ENCODE measurements at regions not wholly inside any gene's neighbourhood (a gene's known extent, or its start where the extent isn't known, plus 50 kb on each side); places are given as distances from the start of the nearest gene placed in this dataset.

- ChIA-PET CTCF (interaction anchor here (0.9 kb wide), 1 partner anchor 9 kb away, joined by 3 read pairs; no protein-coding TSS in a partner anchor), POLR2A (no interaction called here)
- Histone ChIP-seq H3K36me3 (ENCODE audit: control insufficient read depth, insufficient read depth, low read length) (no peaks in the 10 kb centered on the region), H3K27me3 (ENCODE audit: control insufficient read depth, insufficient read depth, low read length) (no peaks in the 10 kb centered on the region), H3K4me3 (ENCODE audit: low read depth, low read length) (no peak overlapping the region)
- DNase-seq (ENCODE audit: low read depth): no peak
- no peak for TF ChIP-seq CTCF (IDR thresholded peaks at IDR 0.05; ENCODE audit: insufficient read depth, low read depth, low read length)
These were observed 556.3 kb downstream of the NUP35 start for GRCh38 chr2:183680573-183680972.

- ChIA-PET POLR2A (no interaction called here), CTCF (no interaction called here)
- H3K4me3 ChIP-seq (ENCODE audit: low read depth, low read length): no peak overlapping the region
These were observed 560.4 kb downstream of the NUP35 start for GRCh38 chr2:183684686-183685085.

GRCh38 chr2:183696028-183696427 is 571.8 kb downstream of the NUP35 start:
- no peak for DNase-seq (ENCODE audit: low read depth)
- POLR2A ChIA-PET: no interaction called here
- no peaks in the 10 kb centered on the region for H3K27me3 ChIP-seq (ENCODE audit: control insufficient read depth, insufficient read depth, low read length)
- no peaks in the 10 kb centered on the region for H3K36me3 ChIP-seq (ENCODE audit: control insufficient read depth, insufficient read depth, low read length)
- no peak for TF ChIP-seq CTCF (IDR thresholded peaks at IDR 0.05; ENCODE audit: insufficient read depth, low read depth, low read length)
- no peak overlapping the region for H3K4me3 ChIP-seq (ENCODE audit: low read depth, low read length)
- CTCF ChIA-PET: no interaction called here

More at GRCh38 chr2:183684686-183685085, 560.4 kb downstream of the NUP35 start:
- no peak for DNase-seq (ENCODE audit: low read depth)
- TF ChIP-seq CTCF (IDR thresholded peaks at IDR 0.05; ENCODE audit: insufficient read depth, low read depth, low read length): no peak
- Histone ChIP-seq H3K27me3 (ENCODE audit: control insufficient read depth, insufficient read depth, low read length) (no peaks in the 10 kb centered on the region), H3K36me3 (ENCODE audit: control insufficient read depth, insufficient read depth, low read length) (no peaks in the 10 kb centered on the region)

GRCh38 chr2:183709829-183710228 is 585.6 kb downstream of the NUP35 start:
- no peak for DNase-seq (ENCODE audit: low read depth)
- CTCF ChIA-PET: no interaction called here
- Histone ChIP-seq H3K27me3 (ENCODE audit: control insufficient read depth, insufficient read depth, low read length) (no peaks in the 10 kb centered on the region), H3K36me3 (ENCODE audit: control insufficient read depth, insufficient read depth, low read length) (no peaks in the 10 kb centered on the region), H3K4me3 (ENCODE audit: low read depth, low read length) (no peak overlapping the region)
- TF ChIP-seq CTCF (IDR thresholded peaks at IDR 0.05; ENCODE audit: insufficient read depth, low read depth, low read length): no peak
- POLR2A ChIA-PET: no interaction called here

- DNase-seq (ENCODE audit: low read depth): no peak
- ChIA-PET POLR2A (no interaction called here), CTCF (no interaction called here)
- Histone ChIP-seq H3K27me3 (ENCODE audit: control insufficient read depth, insufficient read depth, low read length) (no peaks in the 10 kb centered on the region), H3K4me3 (ENCODE audit: low read depth, low read length) (no peak overlapping the region), H3K36me3 (ENCODE audit: control insufficient read depth, insufficient read depth, low read length) (no peaks in the 10 kb centered on the region)
- TF ChIP-seq CTCF (IDR thresholded peaks at IDR 0.05; ENCODE audit: insufficient read depth, low read depth, low read length): no peak
These were observed 594.0 kb downstream of the NUP35 start for GRCh38 chr2:183718246-183718645.

All from BJ (cell line).